ENCODE measurements at regions not wholly inside any gene's neighbourhood (a gene's known extent, or its start where the extent isn't known, plus 50 kb on each side); places are given as distances from the start of the nearest gene placed in this dataset.
A peak's percentile ranks its signal among the peaks of the same experiment; 100 is the strongest.

DNA sequence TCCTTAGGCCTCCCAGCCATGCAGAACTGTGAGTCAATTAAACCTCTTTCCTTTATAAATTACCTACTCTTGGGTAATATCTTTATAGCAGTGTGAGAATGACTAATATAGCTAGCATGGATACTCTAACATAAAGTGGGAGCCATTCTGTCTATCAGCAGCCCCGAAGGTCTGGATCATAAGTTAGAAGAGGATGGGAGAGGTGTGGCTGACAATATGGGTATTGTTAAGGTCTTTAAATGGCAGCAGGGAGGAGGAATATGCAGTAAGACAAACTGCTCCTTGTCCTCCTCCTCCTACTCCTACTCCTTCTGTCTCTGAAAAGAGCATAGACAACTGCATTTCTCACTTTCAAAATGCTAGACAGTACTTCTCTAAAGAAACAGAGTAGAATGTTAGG, 214.0 kb upstream of the C1orf87 start:
- H3K27me3 ChIP-seq (ENCODE audit: control insufficient read depth, extremely low read depth, insufficient read depth, low read length), result no peaks in the 10 kb centered on the region
- no peak overlapping the region for H3K9ac ChIP-seq (ENCODE audit: control insufficient read depth, extremely low read depth, insufficient read depth, low read length)
- no peak overlapping the region for H3K4me2 ChIP-seq (ENCODE audit: control insufficient read depth, extremely low read depth, insufficient read depth, low read depth, low read length)
- no peaks in the 10 kb centered on the region for H3K4me1 ChIP-seq (ENCODE audit: control insufficient read depth, extremely low read depth, insufficient read depth, low read length)
- no peak for FAIRE-seq
- H2AFZ ChIP-seq (ENCODE audit: control insufficient read depth, low read length), result no peak overlapping the region
- DNase-seq (ENCODE audit: low read depth, low spot score), result no peak
- no peaks in the 10 kb centered on the region for H3K36me3 ChIP-seq (ENCODE audit: control insufficient read depth in 2 of 2, extremely low read depth in 1 of 2, insufficient read depth in 2 of 2, low read length in 2 of 2)
- no peaks in the 10 kb centered on the region for H3K79me2 ChIP-seq (ENCODE audit: control insufficient read depth, insufficient read depth, low read length)
- dilution Hi-C loops (cut with MboI; ENCODE audit: extremely low pct_ligation_motif_present, low sequenced_read_pairs), result no loop called here
- no peaks in the 10 kb centered on the region for H4K20me1 ChIP-seq (ENCODE audit: control insufficient read depth, extremely low read depth, insufficient read depth, low read length)
- TF ChIP-seq, protein P1, sequence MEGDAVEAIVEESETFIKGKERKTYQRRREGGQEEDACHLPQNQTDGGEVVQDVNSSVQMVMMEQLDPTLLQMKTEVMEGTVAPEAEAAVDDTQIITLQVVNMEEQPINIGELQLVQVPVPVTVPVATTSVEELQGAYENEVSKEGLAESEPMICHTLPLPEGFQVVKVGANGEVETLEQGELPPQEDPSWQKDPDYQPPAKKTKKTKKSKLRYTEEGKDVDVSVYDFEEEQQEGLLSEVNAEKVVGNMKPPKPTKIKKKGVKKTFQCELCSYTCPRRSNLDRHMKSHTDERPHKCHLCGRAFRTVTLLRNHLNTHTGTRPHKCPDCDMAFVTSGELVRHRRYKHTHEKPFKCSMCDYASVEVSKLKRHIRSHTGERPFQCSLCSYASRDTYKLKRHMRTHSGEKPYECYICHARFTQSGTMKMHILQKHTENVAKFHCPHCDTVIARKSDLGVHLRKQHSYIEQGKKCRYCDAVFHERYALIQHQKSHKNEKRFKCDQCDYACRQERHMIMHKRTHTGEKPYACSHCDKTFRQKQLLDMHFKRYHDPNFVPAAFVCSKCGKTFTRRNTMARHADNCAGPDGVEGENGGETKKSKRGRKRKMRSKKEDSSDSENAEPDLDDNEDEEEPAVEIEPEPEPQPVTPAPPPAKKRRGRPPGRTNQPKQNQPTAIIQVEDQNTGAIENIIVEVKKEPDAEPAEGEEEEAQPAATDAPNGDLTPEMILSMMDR (optimal IDR thresholded peaks at IDR 0.05 in 1 of 3, IDR thresholded peaks at IDR 0.05 in 1 of 3, conservative IDR thresholded peaks at IDR 0.05 in 1 of 3; ENCODE audit: extremely low read depth in 1 of 3, insufficient read depth in 2 of 3, low read length in 3 of 3), result no peak
- no peak for TF ChIP-seq EZH2 (IDR thresholded peaks at IDR 0.05; ENCODE audit: low read length)
- no peak overlapping the region for H3K27ac ChIP-seq (ENCODE audit: control insufficient read depth, insufficient read depth, low read length)
- no peak overlapping the region for H3K4me3 ChIP-seq (ENCODE audit: control insufficient read depth in 2 of 3, extremely low read depth in 1 of 3, insufficient read depth in 2 of 3, low read depth in 1 of 3, low read length in 3 of 3)
- H3K9me1 ChIP-seq (ENCODE audit: control insufficient read depth, extremely low read depth, insufficient read depth, low read length), result no peaks in the 10 kb centered on the region
- no peaks in the 10 kb centered on the region for H3K9me3 ChIP-seq (ENCODE audit: control insufficient read depth, low read depth, low read length)

DNA sequence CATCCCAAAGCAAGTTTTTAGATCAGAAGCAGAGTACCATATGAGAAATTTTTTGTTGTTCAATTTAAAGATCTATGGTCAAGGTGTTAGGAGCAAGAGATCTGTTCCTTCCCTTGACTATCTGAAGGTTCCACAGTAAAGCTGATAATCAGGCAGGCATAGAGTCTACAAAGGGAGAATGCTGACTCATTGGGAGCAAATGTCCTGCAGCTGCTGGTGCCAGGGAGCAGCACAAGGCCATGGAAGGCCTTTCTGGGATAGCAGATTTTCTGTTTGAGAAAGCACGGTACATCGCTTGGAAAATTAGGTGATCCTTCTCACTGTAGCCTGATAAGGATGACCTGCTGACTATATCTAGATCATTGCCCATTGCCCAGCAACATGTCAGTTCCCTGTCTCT, 210.1 kb upstream of the C1orf87 start:
- Histone ChIP-seq H3K9me3 (ENCODE audit: control insufficient read depth, low read depth, low read length) (no peaks in the 10 kb centered on the region), H3K36me3 (ENCODE audit: control insufficient read depth in 2 of 2, extremely low read depth in 1 of 2, insufficient read depth in 2 of 2, low read length in 2 of 2) (no peaks in the 10 kb centered on the region), H3K4me3 (ENCODE audit: control insufficient read depth in 2 of 3, extremely low read depth in 1 of 3, insufficient read depth in 2 of 3, low read depth in 1 of 3, low read length in 3 of 3) (no peak overlapping the region), H3K27me3 (ENCODE audit: control insufficient read depth, extremely low read depth, insufficient read depth, low read length) (no peaks in the 10 kb centered on the region), H3K4me2 (ENCODE audit: control insufficient read depth, extremely low read depth, insufficient read depth, low read depth, low read length) (no peak overlapping the region), H3K9ac (ENCODE audit: control insufficient read depth, extremely low read depth, insufficient read depth, low read length) (no peak overlapping the region), H3K4me1 (ENCODE audit: control insufficient read depth, extremely low read depth, insufficient read depth, low read length) (peaks cover 19% of the 10 kb centered on the region), H3K27ac (ENCODE audit: control insufficient read depth, insufficient read depth, low read length) (no peak overlapping the region), H4K20me1 (ENCODE audit: control insufficient read depth, extremely low read depth, insufficient read depth, low read length) (no peaks in the 10 kb centered on the region), H3K9me1 (ENCODE audit: control insufficient read depth, extremely low read depth, insufficient read depth, low read length) (no peaks in the 10 kb centered on the region), H3K79me2 (ENCODE audit: control insufficient read depth, insufficient read depth, low read length) (no peaks in the 10 kb centered on the region), H2AFZ (ENCODE audit: control insufficient read depth, low read length) (no peak overlapping the region)
- DNase-seq (ENCODE audit: low read depth, low spot score) (no peak), FAIRE-seq (peak; percentile 44)
- dilution Hi-C loops (cut with MboI; ENCODE audit: extremely low pct_ligation_motif_present, low sequenced_read_pairs), result no loop called here
- TF ChIP-seq EZH2 (IDR thresholded peaks at IDR 0.05; ENCODE audit: low read length), result no peak
- TF ChIP-seq, protein P1 (optimal IDR thresholded peaks at IDR 0.05 in 1 of 3, IDR thresholded peaks at IDR 0.05 in 1 of 3, conservative IDR thresholded peaks at IDR 0.05 in 1 of 3; ENCODE audit: extremely low read depth in 1 of 3, insufficient read depth in 2 of 3, low read length in 3 of 3), result no peak

Measured in keratinocyte (primary cell).